IPS-11a (cell line): ENCODE measurements at regions not wholly inside any gene's neighbourhood (a gene's known extent, or its start where the extent isn't known, plus 50 kb on each side); places are given as distances from the start of the nearest gene placed in this dataset.
"Not testable (repeated sequence)": the region's sequence is repeated elsewhere in the genome, so short reads cannot be mapped to it uniquely, and the experiment has no call there.

Source experiments
- H3K4me3 ChIP-seq: one replicate; pipeline ENCODE4 v1.5.1; 2013; ENCODE audit warnings: low read depth, low read length, control low read depth

DNA sequence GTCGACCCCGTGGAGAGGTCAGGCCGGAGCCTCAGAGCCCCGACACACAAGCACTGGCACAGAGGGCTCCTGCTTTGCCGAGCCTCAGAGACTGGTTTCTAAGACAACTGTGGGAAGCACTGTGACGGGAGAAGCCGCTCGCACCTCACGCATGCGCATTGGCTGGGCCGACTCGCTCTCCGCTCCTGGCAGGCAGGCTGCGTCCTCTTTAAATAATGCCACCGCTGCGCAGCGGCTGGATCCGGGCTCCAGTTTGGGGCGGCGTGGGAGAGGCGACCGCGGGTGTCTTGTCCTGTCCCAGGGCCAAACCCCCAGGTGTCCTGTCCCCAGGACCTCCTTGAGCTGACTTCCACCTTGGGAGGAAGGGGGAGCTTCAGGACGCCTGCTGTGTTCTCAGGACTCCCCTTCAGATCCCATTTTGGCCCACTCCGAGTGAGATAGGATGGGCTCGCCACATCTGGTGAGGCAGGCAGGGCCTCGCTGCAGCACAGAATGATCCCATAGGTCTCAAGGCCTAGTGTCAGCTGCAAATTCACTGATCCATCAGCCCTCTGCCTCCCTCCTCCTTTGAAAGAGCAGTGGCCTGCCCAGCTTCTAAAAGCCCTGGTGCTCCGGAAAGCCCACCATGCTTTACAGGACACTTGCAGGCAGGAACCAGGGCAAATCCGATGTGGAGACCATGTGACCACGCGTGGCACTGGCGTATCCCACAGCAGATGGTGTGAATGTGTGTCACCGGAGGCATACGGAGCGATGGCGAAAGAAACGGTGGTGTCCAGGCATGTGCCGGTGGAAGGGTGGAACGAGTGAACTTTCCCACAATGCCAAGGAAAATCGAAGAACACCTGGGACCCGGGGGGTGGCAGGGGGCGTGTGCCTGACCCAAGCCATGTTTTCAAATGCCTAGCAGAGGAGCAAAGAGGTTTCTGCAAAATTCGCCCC lies 169.3 kb upstream of the ZNF337 start:
- peak overlapping the region; percentile 17 for H3K4me3 ChIP-seq

DNA sequence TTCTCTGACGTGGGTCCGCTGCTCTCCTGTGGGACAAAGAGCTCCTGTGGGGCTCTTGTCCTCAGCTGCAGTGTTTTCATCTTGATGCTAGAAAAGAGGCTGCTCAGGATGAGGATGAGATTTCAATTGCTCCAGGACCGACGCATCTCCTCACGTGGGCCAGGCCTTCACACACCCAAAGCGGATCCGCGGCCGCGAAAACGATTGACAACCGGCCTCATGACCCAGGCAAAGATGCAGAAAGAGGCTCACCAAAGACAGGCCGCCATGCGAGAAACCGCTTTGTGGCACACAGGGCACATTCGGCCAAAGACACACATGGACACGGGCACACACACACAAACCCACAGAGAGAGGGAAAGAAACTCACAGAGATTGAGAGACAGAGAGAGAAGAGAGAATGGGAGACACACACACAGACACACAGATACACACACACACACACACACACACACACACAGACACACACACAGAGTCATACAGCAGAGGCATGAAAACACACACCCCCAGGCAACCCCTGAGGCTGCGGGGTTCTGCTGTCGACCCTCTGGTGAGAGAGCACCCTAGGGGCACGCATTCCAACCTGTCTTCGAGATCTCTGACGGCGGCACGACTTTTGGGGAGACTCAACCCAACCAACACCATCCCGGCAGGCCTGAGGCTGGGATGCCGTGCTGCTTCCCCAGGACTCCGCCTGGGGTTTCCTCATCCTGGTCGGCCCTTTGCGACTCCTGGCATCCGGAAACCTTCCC lies 168.5 kb upstream of the ZNF337 start:
- peak overlapping the region; percentile 17 for H3K4me3 ChIP-seq

DNA sequence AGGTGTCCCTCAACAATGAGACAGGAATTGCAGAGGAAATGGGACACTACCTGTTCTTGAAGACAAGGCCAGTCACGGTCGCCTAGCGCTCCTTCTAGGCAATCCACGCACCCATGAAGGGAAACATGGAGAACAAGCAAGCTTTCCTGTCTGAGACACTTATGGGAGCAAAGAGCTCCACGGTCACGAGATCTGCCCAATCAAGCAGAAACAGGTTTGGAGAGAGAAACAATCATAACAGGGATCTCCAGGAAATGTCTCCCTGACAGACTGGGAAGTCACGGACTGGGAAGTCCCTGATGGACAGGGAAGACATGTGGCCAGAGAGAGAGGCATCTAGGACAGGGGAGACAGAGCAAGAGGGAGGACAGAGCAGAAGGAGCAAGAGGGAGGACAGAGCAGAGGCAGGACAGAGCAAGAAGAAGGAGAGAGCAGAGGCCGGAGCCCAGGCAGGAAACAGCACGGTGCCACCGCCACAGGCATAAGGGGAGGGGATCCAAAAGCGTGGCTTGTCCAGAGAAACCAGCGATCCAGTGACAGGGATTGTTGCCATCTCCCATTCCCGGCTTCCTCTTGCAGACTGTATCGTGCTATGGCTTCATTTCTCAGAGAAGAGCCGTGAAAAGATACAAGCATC lies 167.8 kb upstream of the ZNF337 start:
- no peak overlapping the region for H3K4me3 ChIP-seq

DNA sequence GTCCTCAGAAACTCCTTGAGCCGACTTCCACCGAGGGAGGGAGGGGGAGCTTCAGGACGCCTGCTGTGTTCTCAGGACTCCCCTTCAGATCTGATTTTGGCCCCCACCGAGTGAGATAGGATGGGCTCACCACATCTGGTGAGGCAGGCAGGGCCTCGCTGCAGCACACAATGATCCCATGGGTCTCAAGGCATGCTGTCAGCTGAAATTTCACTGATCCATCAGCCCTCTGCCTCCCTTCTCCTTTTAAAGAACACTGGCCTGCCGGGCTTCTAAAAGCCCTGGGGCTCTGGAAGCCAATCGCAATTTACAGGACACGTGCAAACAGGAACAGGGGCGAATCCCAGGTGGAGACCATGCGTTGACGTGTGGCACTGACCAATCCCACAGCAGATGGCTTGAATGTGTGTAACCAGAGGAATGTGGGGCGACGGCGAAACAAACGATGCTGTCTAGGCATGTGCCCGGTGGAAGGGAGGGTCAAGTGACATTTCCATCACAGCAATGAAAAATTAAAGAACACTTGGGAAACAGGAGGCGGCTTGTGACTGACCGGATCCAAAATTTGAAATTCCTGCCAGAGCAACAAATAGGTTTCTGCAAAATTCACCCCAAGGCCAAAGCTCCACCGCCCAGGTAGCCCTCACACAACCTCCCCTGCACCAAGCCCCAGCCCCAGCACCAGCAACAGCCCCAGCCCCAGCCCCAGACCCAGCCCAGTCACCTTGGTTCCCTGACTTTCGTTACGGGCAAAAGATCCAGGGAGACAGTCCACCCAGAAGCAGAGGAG lies 167.1 kb upstream of the ZNF337 start:
- H3K4me3 ChIP-seq: peak overlapping the region; percentile 41

GRCh38 chr20:25862967-25863530 lies 166.4 kb upstream of the ZNF337 start:
- peak overlapping the region; percentile 41 for H3K4me3 ChIP-seq

- no peak overlapping the region for H3K4me3 ChIP-seq
These were observed 164.0 kb upstream of the ZNF337 start for GRCh38 chr20:25860531-25861150.

DNA sequence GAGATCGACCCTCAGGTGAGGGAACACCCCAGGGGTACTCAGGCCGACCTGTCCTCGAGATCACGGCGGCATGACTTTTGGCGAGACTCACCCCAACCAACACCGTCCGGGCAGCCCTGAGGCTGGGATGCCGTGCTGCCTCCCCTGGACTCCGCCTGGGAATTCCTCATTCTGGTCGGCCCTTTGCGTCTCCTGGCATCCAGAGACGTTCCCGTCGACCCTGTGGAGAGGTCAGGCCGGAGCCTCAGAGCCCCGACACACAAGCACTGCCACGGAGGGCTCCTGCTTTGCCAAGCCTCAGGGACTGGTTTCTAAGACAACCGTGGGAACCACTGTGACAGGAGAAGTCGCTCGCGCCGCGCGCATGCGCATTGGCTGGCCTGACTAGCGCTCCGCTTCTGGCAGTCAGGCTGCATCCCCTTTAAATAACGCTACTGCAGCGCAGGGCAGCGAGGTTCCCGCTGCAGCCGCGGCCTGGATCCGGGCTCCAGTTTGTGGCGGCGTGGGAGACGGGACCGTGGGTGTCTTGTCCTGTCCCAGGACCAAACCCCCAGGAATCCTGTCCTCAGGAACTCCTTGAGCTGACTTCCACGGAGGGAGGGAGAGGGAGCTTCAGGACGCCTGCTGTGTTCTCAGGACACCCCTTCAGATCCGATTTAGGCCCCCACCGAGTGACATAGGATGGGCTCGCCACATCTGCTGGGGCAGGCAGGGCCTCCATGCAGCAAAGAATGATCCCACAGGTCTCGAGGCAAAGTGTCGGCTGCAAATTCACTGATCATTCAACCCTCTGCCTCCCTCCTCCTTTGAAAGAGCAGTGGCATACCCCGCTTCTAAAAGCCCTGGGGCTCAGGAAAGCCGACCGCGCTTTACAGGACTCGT lies 163.2 kb upstream of the ZNF337 start:
- H3K4me3 ChIP-seq: no peak overlapping the region

- H3K4me3 ChIP-seq: no peak overlapping the region
These were observed 162.1 kb upstream of the ZNF337 start for GRCh38 chr20:25858495-25859425.

- not testable (repeated sequence) for H3K4me3 ChIP-seq
These were observed 160.6 kb upstream of the ZNF337 start for GRCh38 chr20:25857091-25857788.

DNA sequence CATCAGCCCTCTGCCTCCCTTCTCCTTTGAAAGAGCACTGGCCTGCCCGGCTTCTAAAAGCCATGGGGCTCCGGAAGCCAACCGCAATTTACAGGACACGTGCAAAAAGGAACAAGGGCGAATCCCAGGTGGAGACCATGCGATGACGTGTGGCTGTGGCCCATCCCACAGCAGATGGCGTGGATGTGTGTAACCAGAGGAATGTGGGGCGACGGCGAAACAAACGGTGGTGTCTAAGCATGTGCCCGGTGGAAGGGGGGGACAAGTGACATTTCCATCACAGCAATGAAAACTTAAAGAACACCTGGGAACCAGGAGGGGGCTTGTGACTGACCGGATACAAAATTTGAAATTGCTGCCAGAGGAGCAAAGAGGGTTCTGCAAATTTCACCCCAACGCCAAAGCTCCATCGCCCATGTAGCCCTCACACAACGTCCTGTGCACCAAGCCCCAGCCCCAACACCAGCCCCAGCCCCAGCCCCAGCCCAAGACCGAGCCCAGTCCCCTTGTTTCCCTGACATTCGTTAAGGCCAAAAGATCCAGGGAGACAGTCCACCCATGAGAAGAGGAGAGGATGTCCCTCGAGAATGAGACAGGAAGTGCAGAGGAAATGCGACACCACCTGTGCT lies 159.7 kb upstream of the ZNF337 start:
- no peak overlapping the region for H3K4me3 ChIP-seq

DNA sequence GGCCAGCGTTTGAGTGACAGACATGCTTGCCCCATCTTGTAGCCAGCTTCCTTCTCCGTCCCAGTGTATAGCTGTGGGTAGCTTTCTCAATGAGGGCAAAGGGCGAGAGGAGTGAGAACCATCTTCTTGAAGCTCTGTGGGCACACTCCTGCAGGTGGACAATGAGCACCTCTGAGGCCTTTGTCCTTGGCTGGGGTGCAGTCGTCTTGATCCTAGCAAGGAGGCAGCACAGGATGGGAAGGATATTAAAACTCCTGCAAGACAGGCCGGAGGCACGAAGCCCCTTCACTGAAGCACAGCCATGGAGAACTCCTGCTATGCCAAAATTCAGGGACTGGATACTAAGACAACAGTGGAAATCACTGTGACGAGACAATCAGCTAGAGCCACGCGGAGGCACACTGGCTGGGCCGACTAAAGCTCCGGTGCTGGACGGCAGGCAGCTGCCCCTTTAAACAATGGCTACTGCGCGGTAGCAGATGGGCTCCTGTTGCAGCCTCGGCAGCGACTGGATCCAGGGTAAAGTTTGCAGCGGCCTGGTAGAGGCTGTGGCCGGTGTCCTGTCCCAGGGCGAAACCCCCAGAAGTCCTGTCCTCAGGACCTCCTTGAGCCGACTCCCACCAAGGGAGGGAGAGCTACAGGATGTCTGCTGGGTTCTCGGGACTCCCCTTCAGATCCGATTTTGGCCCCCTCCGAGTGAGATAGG lies 159.0 kb upstream of the ZNF337 start:
- not testable (repeated sequence) for H3K4me3 ChIP-seq

GRCh38 chr20:25854666-25855065 lies 158.0 kb upstream of the ZNF337 start:
- H3K4me3 ChIP-seq: not testable (repeated sequence)

DNA sequence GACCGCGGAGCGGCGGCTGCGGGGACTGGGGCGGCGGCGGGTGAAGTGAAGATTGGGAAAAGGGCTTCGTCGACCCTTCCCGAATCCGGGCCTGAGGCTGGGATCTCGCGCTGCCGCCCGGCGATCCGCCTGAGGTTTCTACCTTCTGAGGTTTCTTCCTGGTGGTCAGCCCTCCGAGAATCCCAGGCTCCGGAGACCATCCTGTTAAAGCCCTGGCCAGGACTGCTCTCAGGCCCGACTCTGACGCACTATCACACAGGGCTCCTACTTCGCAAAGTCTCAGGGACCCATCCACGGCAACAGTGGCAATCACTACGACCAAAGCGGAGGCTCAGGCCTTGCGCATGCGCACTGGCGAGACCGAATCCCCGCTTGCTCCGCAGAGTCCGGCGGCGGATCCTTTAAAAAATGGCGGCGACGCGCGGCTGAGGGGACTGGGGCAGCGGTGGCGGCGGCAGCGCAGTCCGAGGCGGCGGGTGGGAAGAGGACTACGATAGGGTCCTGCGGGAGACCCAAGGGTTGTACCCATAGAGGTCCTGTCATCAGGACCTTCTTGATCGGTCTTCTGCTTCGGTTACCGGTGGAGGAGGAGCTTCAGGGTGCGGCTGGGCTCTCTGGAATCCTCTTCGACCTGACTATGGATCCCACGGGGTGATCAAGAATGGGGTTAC lies 157.2 kb upstream of the ZNF337 start:
- not testable (repeated sequence) for H3K4me3 ChIP-seq

- H3K4me3 ChIP-seq: not testable (repeated sequence)
These were observed 156.5 kb upstream of the ZNF337 start for GRCh38 chr20:25852968-25853717.

DNA sequence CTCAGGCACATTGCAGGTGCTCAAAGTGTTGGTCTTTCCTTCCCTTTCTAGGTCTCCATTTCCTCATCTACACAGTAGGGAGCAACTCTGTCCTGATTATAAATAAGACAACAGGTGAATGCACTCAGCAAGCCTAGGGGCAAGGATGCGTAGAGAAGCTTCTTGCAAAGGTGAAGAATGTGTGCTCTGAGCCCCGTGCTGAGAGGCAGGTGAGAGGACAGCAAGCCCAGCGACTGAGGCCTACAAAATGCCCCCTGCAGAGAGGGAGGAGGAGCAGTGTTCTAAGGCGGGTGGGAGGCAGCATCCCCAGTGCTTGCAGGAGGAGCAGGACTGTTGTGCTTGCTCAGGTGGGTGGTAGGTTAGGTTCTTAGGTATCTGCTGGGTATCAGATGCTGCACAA lies 153.5 kb upstream of the ZNF337 start:
- not testable (repeated sequence) for H3K4me3 ChIP-seq
